ENCODE measurements at regions not wholly inside any gene's neighbourhood (a gene's known extent, or its start where the extent isn't known, plus 50 kb on each side); places are given as distances from the start of the nearest gene placed in this dataset.

GRCh38 chrX:114332766-114333165 lies 251.1 kb upstream of the HTR2C start:
- TF ChIP-seq EP300 (IDR thresholded peaks at IDR 0.05) (no peak), CTCF (IDR thresholded peaks at IDR 0.05) (no peak), POLR2A (IDR thresholded peaks at IDR 0.05; ENCODE audit: low read depth) (no peak), POLR2AphosphoS5 (IDR thresholded peaks at IDR 0.05) (no peak)
- Histone ChIP-seq H3K27ac (replicated peaks in 1 of 4) (no peak overlapping the region), H3K4me3 (no peak overlapping the region), H3K36me3 (no peaks in the 10 kb centered on the region), H3K9me3 (peaks cover 0 to 3% (median 0%) of the 10 kb centered on the region in 4 donors), H3K27me3 (no peaks in the 10 kb centered on the region), H3K4me1 (no peaks in the 10 kb centered on the region)
- WGBS, result 94% methylated on average over 1 of the region's 1 CpG
- intact Hi-C loops (cut with DNase I), result no loop called here
- no peak for DNase-seq (ENCODE audit: extremely low spot score)

- Histone ChIP-seq H3K4me1 (no peaks in the 10 kb centered on the region), H3K27ac (replicated peaks in 1 of 4) (no peak overlapping the region), H3K4me3 (no peak overlapping the region), H3K9me3 (peaks cover 0 to 3% (median 0%) of the 10 kb centered on the region in 4 donors), H3K36me3 (no peaks in the 10 kb centered on the region), H3K27me3 (no peaks in the 10 kb centered on the region)
- TF ChIP-seq POLR2A (IDR thresholded peaks at IDR 0.05; ENCODE audit: low read depth), result no peak
- no peak for TF ChIP-seq POLR2AphosphoS5 (IDR thresholded peaks at IDR 0.05)
- no peak for TF ChIP-seq EP300 (IDR thresholded peaks at IDR 0.05)
- TF ChIP-seq CTCF (IDR thresholded peaks at IDR 0.05), result no peak
- intact Hi-C loops (cut with DNase I), result no loop called here
- 65% methylated on average over 3 of the region's 4 CpGs for WGBS
- no peak for DNase-seq (ENCODE audit: extremely low spot score)
Observed at GRCh38 chrX:114334473-114334982, 249.4 kb upstream of the HTR2C start.

GRCh38 chrX:114338870-114339269 lies 245.0 kb upstream of the HTR2C start:
- DNase-seq (ENCODE audit: extremely low spot score), result no peak
- TF ChIP-seq EP300 (IDR thresholded peaks at IDR 0.05) (no peak), POLR2AphosphoS5 (IDR thresholded peaks at IDR 0.05) (no peak), POLR2A (IDR thresholded peaks at IDR 0.05; ENCODE audit: low read depth) (no peak), CTCF (IDR thresholded peaks at IDR 0.05) (no peak)
- H3K4me1 ChIP-seq, result no peaks in the 10 kb centered on the region
- H3K27ac ChIP-seq (replicated peaks in 1 of 4), result no peak overlapping the region
- peaks cover 0 to 3% (median 0%) of the 10 kb centered on the region in 4 donors for H3K9me3 ChIP-seq
- no peaks in the 10 kb centered on the region for H3K36me3 ChIP-seq
- H3K27me3 ChIP-seq, result peaks cover 0 to 4% (median 0%) of the 10 kb centered on the region in 4 donors
- H3K4me3 ChIP-seq, result no peak overlapping the region
- intact Hi-C loops (cut with DNase I), result no loop called here
- 84% methylated on average over 2 of the region's 2 CpGs for WGBS

- Histone ChIP-seq H3K4me1 (no peaks in the 10 kb centered on the region), H3K9me3 (no peaks in the 10 kb centered on the region), H3K4me3 (no peak overlapping the region), H3K36me3 (no peaks in the 10 kb centered on the region), H3K27me3 (peaks cover 0 to 4% (median 0%) of the 10 kb centered on the region in 4 donors), H3K27ac (replicated peaks in 1 of 4) (no peak overlapping the region)
- 35% methylated on average over 3 of the region's 3 CpGs for WGBS
- intact Hi-C loops (cut with DNase I), result no loop called here
- TF ChIP-seq POLR2AphosphoS5 (IDR thresholded peaks at IDR 0.05) (no peak), CTCF (IDR thresholded peaks at IDR 0.05) (peak; percentile 25 to 47 (median 47)), EP300 (IDR thresholded peaks at IDR 0.05) (no peak)
- no peak for DNase-seq (ENCODE audit: extremely low spot score)
Observed at GRCh38 chrX:114344756-114345349, 239.0 kb upstream of the HTR2C start.
